HG03175 (cell line): ENCODE measurements at regions not wholly inside any gene's neighbourhood (a gene's known extent, or its start where the extent isn't known, plus 50 kb on each side); places are given as distances from the start of the nearest gene placed in this dataset.
A peak's percentile ranks its signal among the peaks of the same experiment; 100 is the strongest.
"Not testable (repeated sequence)": the region's sequence is repeated elsewhere in the genome, so short reads cannot be mapped to it uniquely, and the experiment has no call there.

ENCODE experiments used
- ATAC-seq: cut with Tn5 transposase; IDR thresholded peaks from one replicate; pipeline ENCODE4 v1.9.1; 2021; ENCODE audit warnings: mild to moderate bottlenecking, moderate library complexity; ENCODE audit not compliant: unreplicated experiment

DNA sequence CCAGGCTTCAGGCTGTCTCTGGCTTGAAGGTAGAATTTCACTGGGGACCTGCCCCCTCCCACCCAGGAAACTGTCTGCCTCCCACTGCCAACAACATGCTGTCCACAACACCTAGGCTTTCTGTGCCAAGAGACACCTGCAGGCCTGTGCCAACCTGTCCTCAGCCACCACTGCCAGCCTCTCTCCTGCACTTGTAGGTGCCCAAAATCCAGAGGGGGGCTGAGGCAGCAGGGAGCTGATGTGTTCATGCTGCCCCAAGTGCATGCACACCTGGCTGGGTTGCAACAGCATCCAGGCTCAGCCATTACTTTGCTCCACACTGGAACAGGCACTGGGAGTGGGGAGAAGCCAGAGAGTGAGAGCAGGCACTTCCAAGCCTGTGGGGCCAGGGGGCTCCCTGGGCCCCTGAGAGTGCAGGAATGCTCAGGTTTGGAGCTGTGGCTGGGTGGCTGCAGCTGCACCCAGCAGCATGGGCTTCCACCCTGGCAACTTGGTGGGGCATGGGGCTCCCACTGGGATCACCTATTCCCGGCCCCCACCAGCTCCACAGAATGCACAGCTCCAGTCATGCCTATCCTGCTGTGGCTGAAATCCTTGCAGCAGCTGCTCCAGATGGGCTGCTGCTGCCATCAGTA is 218.1 kb upstream of the OBI1 start:
- ATAC-seq, result no peak

GRCh38 chr13:78875792-78876580 is 217.0 kb upstream of the OBI1 start:
- ATAC-seq, result peak; percentile 64

GRCh38 chr13:78868991-78869390 is 210.0 kb upstream of the OBI1 start:
- no peak for ATAC-seq

DNA sequence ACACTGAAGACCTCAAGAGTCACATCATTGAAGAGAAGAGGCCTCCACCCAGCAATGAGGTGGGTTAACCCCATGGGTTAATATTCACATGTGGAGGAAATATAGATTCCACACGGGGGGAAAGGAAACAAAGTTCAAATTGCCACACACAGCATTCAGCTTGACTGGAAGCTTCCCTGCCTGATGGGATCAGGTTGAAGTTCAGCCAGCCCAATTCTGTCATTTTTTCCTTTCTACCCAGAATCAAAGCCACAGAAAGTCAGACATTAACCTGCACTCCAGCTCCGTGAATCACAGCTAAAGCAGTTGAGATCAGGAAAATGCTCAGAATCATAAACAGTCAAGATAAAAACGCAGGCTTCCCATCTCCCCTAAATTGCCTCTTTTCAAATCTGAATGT is 208.7 kb upstream of the OBI1 start:
- no peak for ATAC-seq

GRCh38 chr13:78866076-78866475 is 207.1 kb upstream of the OBI1 start:
- ATAC-seq, result not testable (repeated sequence)

DNA sequence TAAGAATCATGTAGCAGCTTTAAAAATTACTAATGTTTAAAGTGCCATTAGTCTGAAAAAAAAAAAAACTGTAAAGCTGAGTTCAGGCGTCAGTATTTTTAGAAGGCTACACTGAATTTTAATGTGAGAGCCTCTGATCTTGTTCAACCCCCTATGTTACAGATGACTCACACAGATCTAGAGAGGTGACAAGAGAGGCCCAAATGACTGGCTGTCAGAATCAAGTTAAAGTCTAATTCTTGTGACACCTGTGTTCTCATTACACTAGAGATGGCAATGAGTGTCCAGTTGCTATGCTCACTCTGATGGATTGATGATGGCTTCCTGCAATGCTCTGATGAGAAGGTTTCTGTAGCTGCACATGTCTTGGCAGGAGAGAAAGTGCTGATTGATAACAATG is 203.5 kb upstream of the OBI1 start:
- ATAC-seq, result no peak

DNA sequence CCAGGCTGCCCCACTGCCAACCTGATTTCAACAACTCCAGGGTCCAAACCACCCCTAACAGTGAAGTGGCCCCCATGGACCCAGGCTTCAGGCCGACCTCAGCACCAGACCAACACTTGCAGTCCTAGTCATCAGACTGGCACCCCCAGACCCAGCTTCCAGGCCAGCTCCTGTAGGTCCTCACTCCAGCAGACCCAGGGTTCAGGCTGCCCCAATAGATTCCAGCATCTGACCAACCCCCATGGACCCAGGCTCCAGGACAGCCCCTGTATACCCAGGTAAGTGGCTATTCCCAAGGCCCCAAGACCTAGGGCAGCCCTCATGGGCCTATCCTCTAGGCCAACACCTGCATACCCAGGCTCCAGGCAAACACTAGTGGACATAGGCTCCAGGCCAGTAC is 193.8 kb upstream of the OBI1 start:
- ATAC-seq, result no peak

- no peak for ATAC-seq
Measured at GRCh38 chr13:78845656-78846365, 186.9 kb upstream of the OBI1 start.

GRCh38 chr13:78844106-78844505 is 185.2 kb upstream of the OBI1 start:
- no peak for ATAC-seq

DNA sequence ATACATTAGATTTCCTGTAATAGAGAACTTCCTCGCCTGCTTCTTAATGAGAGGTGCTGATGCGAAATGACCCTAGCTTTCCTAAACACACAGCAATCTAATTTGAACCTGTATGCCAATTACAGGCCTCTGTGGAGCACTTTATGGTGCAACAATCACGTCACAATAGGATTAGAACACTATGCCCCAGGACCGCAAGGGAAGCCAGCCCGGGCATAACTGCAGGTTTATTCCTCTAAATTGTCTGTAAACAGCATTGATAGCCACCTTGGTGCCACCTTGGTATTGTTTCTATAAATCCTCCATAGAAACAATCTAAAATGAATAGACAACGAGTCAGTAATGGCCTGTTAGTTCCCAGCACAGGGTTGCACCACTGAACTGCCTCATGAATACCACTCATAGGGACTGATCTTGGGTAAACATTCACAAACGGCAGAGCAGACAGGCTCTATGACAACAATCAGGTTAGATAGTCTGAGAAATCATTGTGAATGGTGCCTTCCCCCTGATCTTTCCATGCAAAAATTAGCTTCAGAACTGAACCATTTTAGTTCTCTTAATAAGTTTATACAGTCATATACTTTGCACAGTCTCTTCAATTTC is 182.5 kb upstream of the OBI1 start:
- no peak for ATAC-seq

DNA sequence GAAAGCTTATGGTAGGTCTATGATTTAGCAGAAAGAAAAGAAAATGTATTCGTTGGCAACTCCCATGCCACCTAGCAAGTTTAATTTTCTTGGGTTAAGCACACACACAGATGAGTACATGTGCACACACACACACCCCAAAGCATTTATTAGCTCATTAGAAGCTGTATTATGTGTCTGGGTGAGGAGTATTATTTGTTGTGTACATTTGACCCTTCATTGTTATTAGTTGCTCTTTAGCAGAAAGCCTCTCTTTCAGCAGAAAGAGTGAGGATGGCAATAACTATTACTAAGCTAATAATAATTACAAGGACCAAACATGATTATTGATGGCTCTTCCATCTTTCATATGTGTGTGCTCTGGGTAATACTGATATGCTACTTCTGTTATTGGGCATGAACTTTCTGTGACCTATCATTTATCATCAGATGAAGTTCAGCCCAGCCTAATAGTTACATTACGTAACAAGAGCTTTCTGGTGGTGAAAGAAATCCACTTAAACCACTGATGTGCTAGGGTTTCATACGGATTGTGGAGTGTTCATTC is 177.4 kb upstream of the OBI1 start:
- ATAC-seq, result no peak

DNA sequence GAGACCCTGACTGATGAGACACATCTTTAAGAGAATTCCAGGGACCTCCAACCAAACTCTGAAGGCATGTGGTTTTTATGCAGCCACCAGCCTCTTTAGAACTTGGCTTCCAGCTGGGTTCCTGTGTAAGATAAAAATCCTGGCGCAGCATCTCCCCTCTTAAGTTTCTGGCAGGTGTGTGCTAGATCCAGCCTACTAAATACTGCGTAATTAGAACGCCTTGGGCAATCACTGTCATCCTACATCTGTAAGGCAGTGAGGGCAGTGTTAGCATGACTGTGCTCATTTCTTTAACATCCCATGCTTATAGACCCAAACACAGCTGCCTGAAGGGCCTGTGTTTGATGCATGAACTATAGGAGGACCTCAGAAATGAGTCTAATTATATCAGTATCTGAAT is 173.5 kb upstream of the OBI1 start:
- no peak for ATAC-seq

- no peak for ATAC-seq
Measured at GRCh38 chr13:78830508-78830907, 171.6 kb upstream of the OBI1 start.

DNA sequence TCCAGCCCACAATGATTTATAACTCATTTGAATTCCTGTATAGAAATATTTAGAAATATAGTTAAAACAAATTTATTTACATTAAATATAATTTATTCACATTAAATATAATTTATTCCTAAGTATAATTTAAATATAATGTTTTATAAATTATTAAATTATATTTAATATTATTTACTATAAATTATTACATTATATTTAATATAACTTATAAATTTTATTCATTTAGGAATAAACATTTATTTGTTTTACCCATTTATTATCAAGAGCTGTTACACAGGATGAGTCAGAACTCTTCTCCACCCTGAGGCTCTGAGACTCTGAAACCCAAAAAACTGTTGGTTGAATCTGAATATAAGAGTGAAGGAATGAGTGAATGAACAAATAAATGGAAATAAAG is 170.9 kb upstream of the OBI1 start:
- ATAC-seq, result no peak

- ATAC-seq, result no peak
Measured at GRCh38 chr13:78827471-78827870, 168.5 kb upstream of the OBI1 start.

- ATAC-seq, result no peak
Measured at GRCh38 chr13:78826936-78827335, 168.0 kb upstream of the OBI1 start.

GRCh38 chr13:78826312-78826711 is 167.4 kb upstream of the OBI1 start:
- no peak for ATAC-seq

DNA sequence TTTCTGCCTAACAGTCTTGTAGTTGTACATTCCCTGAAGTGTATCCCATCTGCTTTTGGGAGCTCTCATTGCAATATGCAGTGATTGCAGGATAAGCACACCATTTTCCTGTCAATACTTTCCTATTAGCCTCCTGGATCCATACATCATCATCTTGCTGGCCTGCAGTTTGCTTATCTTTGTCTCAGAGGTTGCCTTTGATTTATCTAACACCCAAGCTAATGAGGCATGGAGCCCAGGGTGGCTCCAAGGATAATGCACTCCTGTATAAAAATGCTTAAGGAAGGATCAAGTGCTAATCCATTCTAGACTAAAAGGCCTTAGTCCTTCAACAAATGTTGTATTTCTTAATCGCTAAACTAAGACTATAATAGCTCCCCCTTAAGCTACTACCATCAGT is 161.6 kb upstream of the OBI1 start:
- ATAC-seq, result no peak

DNA sequence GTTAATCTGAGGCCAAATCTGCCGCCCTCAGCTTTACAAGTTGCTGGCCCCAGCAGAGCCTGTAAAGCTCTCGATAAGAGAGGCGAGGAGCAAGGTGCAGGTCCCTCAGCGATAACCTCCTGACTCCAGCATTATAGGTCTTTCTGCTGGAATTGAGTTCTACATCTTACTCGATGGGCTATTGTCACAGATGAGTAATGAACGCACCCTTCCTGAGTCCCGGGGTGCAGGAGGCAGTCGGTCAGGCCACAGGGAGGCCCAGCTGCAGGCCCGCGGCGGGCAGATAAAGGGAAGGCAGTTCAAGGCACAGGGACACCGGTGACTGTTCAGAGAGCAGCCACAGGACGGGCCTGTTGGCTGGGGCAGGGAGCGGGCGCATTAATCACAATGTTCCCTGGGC is 157.6 kb upstream of the OBI1 start:
- ATAC-seq, result no peak

- ATAC-seq, result no peak
Measured at GRCh38 chr13:78816154-78816553, 157.2 kb upstream of the OBI1 start.

GRCh38 chr13:78806457-78806856 is 147.5 kb upstream of the OBI1 start:
- peak; percentile 77 for ATAC-seq
